GM18870 (cell line): ENCODE measurements at regions not wholly inside any gene's neighbourhood (a gene's known extent, or its start where the extent isn't known, plus 50 kb on each side); places are given as distances from the start of the nearest gene placed in this dataset.

Source experiments
- ATAC-seq: cut with Tn5 transposase; IDR thresholded peaks from one replicate; pipeline ENCODE4 v1.9.1; 2021; ENCODE audit warnings: moderate library complexity; ENCODE audit not compliant: unreplicated experiment

DNA sequence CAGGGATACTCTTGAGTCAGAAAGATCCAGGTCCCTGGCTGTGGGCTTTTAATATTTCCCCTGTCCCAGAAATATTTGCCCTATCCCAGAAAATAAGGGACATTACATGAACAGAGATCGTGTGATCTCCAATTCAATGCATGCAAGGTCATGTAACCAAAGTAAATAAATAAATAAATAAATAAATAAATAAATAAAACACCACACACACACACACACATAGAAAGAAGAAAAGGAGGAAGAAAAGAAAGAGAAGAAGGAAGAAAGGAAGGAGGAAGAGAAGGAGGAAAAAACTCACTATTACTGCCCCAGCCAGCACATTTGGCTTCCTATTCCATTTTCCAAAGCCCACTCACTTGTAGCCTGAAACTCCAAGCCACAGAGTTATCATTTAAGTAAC, 117.9 kb upstream of the CFAP20DC start:
- ATAC-seq: no peak

DNA sequence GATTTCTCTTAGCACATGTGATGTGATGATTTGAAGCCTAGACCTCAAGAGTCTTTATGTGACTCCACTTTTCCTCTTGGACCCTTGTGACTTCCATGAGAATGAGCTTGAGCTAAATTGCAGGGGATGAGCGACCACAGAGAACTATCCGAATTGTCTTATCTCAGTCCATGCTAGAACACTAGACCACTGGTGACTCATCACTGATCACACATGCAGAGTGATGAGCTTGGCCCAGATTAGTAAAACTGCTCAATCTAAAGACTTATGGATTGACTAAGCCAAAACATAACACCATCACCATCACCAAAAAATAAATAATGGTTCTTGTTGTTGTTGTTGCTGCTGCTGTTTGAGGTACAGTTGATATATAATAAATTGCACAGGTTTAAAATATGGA, 114.1 kb upstream of the CFAP20DC start:
- ATAC-seq: no peak

DNA sequence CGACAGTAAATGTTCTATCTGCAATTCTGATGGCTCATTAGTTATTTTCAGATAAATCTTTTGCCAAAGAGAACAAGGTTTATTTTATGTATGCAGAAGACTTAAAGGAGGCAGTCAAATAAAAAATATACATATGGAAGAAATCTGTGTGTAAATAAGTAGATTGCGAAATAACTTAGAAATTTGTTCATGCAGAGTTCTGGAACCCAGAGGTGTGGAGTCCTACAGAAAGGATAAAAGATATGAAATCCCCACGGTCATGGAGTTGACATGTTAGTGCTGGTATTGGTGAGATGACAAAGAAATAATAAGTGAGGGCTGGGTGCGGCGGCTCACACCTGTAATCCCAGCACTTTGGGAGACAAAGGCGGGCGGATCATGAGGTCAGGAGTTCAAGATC, 111.2 kb upstream of the CFAP20DC start:
- ATAC-seq: no peak

DNA sequence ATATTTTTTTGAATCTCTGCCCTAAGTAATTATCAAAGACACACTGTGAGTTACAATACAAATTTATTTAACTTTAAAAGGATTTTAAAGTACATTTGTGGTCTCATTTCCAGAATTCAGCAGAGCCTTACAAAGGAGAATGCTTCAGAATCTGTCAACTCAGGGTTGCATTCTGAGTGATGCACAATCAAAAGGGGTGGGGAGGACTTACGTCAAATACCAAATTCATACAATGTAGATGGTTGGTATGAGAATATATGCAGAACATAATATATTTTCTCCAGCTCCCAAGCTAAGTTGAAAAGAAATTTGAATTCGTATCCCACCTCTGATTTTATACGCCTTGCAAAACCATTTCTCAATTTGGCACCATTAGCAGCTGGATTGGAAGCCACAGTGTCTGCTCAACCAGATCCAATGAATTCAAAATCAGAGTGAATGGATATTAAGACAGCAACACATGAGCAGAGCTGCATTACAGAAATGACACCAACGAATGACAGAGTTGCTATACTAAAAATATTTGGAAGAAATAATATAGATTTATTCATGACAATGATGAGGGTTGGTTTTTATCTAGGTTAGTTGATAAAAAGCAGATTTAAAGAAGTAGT, 110.4 kb upstream of the CFAP20DC start:
- no peak for ATAC-seq

DNA sequence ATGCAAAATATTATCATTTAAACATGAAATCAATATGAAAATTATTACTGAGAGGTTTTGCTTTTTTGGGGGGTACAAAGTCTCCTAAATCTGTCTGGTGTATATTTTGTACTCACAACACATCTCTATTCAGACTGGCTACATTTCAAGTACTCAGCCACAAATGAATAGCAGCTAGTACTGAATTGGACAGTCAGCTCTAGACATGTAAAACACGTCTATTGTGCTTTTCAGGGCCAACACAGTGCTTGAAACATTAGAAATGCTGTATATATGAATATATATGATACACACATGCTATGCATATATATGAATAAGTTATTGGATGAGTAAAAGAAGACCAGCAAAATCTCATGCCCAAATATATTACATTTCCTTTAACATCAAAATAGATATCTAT, 103.8 kb upstream of the CFAP20DC start:
- ATAC-seq: no peak

DNA sequence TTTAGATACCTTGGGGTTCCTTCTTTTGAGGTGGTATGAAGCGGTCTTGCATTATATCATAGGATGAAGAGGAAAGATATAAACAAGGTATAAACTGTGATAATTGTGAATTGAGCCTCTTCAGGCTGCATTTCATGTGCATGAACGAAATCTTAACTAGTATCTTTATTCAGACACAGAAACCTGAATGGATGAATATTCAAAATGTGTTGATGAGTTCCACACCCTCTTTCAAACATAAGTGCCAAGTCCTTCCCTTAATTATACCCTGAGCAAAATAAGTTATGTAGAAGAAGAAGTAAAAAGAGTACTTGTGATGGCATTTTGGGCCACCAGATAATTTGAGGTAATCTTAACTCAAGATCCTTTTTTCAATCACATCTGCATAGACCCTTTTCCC, 103.1 kb upstream of the CFAP20DC start:
- ATAC-seq: no peak

DNA sequence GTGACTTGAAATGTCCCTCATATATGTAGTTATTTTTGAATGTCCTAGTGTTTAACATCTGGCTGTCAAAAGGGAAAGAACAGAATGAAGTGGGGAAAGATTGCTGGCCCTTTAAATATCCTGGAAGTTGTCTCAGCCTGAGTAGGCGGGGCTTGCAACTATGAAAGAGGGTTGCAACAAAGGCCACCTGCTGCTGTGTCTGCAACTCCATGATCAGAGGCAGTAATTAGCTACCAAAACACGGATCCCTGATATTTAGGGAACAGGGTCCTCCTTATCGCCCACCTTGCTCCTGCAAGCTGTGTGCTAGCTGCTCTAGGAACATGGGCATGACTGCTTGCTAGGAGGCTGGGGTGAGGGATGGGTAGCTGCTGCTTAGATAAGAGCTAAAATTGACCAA, 100.2 kb upstream of the CFAP20DC start:
- no peak for ATAC-seq

DNA sequence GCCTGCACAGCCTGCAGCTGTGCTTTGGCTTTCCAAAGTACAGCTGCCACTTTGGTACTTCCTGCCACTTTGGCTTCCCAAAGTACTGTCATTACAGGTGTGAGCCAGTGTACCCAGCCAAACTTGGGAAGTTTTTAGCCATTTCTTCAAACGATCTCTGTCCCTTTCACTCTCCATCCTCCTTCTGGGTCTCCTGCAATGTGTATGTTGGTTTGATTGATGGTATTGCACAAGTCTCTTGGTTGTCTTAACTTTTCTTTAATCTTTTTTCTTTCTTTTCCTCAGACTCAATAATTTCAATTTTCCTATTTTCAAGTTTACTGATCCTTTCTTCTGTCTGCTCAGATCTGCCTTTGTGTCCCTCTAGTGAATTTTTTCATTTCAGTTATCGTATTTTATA, 99.3 kb upstream of the CFAP20DC start:
- ATAC-seq: no peak

DNA sequence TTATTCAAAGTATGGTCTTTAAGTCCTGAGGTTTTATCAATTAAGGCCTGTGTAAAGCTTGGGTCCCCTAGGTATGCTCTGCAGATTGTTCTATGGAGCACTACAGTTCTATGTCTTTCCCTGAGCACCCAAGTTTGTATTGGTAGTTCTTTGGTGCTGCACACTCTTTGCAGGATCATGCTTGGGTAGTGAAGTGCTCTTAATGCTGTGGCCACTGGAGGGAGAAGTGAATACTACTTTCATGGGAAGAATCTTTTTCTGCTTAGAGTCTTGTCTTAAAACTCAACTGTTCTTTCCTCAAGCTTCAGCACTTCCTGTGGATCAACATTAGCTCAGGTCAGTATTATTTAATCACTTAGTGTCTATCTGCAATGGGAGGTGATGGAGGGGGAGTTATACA, 93.6 kb upstream of the CFAP20DC start:
- ATAC-seq: no peak

DNA sequence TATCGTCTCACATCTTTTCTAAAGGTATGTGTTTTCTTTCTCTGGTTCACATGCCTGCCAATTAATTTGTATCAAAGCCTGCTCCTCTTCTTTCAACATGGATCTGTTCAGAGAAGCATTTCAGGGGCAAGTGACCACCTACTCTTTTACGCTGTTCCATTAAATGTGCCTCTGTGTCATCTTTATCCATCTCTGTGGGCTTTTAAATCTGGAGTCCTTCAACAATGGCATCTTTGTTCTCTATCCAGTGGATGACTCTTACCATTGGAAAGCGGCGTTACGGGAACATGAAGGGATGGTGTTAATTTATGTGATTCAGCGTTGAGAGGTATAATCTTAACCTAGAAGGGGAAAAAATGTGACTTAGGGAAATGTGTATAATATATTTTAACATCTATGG, 92.7 kb upstream of the CFAP20DC start:
- ATAC-seq: no peak

DNA sequence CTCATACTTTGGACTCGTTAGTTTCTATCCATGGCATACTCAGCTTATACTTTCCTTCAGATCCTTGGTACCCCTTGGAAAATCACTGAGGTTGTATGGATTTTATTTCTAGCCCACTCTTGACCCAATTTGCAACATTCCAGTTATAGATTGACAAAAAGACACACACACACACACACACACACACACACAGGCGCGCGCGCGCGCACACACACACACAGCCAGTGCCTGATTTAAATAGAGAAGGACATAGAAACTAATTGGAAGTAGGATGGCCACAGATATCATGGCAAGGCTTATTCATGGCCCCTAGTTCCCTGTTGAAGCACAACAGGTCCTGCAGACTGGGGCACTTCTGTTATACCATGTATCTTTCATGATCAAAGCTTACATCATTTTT, 89.1 kb upstream of the CFAP20DC start:
- no peak for ATAC-seq

DNA sequence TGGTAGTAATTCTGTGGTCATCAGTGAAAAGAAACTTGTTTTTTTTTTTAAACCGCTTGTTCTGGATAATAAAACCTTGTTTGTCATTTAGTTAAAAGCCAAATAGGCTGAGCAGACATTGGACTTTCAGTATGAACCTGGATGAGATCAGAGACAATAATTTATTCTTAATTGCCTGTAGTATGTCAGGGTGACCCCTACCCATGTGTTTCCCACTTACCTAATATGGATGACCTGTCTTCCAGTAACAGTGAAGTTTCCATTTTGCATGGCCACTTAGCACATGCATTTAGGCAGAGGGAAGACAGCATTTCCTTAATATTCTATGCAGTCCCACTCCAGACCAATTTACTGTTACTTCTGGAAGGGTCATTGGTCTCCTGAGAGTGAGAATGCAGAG, 87.6 kb upstream of the CFAP20DC start:
- no peak for ATAC-seq

DNA sequence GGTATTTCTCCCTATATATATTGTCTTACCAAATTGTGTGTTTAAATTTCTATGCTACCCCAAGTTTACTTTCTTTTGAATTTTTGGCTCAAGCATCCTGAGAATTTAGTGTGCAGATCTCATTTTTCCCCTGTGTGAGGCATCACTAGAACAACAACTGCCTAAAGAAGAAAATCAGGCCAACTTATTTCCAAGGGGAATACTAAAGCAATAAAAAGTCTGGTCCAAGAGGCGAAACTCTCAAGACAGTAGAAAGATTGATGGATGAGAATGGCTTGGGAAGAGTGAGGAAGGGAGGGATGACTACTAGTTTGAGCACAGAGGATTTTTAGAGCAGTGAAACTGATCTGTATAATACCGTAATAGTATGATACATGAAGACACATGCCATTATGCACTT, 86.3 kb upstream of the CFAP20DC start:
- ATAC-seq: no peak

DNA sequence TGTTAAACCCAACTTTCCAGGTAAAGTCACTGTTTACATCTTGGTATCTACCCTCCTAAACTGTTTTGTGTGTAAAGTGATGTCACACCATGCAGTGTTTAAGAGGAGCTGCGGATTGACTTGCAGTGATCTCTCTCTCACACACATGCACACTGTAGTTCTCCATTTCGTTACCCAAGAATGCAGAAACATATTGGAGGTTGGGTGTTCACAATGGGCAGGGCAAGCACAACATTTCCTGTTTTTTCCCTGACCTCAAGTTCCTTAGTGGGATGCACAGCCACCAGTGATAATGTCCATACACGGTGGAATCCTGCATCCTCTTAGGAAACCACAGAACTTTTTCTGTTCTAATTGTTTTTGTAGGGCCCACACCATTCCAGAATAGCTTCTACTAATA, 85.3 kb upstream of the CFAP20DC start:
- no peak for ATAC-seq

DNA sequence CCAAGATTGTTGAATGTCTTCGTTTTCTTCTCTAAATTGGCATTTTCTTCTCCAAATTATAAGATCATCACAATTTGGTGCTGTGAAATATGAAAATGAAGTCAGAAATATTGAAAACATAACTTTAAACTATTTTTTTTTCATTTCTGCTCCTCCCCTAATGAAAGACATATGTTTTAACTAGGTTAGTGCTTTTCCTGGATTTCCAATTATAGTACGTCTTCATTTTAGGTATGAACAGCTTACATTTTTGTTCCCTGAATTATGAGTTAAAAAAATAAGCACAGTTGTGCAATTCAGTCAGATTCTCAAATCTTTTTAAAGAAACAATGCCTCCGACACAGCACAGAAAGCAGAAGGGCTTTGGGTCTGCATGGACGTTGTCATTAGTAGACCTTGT, 83.5 kb upstream of the CFAP20DC start:
- no peak for ATAC-seq

DNA sequence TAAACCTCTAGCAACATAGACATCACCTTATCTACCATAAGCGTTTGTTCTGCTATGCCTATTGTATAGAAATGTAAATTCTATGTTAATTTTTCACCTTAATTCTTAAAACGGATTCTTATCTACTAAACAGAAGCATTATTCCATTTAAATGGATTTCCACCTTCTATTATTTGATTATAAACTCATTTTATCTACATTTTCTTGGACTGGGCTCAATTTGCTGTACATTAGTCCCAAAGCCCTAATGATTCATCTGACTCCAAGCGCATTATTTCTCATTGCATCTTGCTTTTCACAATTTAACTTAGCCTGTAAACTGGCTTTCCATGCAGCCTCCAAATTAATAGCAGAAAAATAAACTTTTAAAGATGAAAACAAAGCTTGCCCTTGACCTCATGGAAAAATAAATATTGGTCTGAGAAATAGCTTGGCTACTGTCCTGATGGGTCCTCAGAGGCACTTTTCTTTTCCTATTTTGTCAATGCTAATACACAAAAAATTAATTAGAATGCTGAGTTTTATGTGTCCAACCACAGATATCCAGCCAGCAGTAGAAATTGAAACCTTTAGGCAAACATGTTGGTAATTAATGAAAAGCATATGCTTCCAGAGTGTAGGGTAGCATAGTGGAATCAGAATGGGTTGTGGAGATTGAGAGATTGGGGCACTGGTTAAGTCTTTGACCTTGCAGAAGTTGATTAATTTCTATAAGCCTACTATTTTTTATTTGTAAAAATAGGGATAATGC, 81.4 kb upstream of the CFAP20DC start:
- no peak for ATAC-seq

DNA sequence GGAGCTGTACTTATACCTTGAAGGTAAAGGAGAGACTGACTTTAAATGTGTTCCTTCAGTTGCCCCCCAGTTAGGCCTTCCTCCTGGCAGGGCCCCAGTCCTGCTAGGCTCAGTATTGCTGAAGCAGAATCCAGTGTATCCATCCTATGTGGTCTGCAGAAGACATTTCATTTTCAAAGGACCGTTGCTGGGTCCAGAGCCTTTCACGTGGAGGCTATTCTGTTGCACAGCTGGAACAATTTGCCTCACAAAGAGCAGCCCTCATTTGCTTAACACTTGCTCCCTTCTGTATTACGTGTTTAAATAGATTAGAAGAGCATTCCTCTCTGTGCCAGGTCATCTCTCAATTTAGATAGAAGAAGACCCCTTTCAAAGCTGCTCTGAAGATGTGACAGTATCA, 78.9 kb upstream of the CFAP20DC start:
- ATAC-seq: no peak

DNA sequence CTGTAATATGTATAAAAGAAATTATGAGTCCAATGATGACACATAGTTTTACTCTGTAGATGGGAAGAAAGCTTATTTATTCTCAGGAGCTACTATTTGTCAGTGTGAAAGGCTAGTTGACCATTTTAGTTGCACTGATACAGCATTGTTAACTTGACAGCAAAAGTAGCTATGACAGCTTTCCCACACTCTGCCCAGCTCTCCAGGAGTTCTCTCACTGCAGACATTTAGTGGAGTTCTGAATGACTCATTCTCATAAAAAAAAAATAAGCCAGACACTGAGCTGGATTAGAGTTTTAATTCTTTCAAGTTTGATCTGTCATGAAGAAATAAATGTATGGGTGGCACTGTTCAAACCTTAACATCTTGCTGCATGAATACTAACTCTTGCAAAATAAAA, 77.2 kb upstream of the CFAP20DC start:
- ATAC-seq: no peak

DNA sequence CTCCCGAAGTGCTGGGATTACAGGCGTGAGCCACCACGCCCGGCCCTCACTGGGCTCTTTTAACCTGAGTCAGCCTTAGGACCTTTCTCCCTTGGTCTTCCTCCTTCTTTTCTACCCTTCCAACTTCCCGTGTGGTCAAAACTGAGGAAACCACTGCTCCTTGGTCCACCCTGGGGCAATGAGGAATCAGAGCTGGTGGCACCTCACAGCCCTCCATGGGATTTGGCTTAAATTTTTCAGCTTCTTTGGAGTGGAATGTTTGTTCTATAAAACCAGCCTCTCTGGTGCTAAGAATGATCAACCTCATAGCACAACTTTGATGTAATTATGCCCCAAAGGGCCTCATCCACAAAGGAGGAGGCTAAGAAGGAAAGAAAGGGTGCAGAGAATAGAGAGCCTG, 76.6 kb upstream of the CFAP20DC start:
- no peak for ATAC-seq

DNA sequence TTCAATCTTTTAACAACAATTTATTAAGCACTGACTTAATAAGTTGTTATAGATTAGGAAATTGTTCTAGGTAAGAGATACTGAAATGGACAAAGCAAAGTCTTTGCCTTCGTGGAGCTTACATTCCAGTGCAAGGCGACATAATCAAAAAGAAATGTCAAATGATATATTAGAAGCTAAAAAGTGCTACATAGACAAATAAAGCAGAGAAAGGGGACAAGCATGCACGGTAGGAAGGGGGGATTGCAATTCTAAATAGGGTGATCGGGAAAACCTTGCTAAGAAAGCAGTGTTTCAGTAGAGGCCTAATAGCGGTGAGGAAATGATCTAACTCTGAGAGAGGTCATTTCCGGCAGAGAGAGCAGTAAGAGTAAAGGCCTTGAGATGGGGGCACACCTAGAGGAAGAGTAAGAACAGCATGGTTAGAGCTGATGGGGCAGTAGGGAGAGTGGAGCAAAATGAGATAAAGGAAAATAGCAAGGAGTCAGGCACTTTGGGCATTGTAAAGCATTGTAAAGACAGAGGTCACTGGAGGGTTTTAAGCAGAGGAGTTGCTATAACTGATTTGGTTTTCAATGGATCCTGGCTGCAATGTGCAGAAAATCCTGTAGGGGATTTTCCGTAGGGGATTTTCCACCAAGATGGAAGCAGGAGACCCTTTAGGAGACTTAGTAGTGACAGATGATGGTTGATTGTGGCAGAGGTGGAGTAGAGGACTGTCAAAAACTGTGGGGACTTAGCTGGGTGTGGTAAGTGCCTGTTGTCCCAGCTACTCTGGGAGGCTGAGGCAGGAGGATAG, 71.7 kb upstream of the CFAP20DC start:
- ATAC-seq: no peak

DNA sequence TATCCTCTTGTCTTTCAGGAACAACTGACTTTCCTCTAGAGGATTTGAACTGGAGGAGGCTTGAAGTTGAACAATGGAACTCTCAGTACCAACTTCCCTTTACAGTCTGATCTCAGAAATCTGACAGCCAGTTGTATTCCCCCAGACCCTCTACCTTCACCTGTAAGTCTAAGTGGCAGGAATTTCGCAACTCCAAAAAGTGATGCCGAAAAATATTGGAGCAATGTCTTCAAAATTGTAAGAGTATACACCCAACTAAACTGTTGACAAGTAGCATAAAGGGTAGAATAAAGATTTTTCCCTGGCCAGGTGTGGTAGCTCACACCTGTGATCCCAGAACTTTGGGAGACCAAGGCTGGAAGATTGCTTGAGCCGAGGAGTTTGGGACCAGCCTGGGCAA, 69.1 kb upstream of the CFAP20DC start:
- ATAC-seq: no peak

DNA sequence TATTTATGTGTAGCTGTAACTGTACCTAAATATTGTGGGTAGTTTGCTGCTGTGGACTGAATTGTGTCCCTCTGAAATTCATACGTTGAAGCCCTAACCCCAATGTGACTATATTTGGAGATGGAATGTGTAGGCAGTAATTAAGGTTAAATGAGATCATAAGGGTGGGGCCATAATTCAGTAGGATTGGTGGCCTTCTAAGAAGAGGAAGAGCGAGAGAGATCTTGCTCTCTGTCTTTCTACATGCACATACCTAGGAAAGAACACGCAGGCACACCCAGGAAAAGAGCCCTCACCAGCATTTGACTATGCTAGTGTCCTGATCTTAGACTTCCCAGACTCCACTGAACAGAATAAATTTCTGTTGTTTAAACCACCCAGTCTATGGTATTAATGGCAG, 67.6 kb upstream of the CFAP20DC start:
- ATAC-seq: no peak
